Jurkat, Clone E6-1 (cell line): ENCODE measurements at regions not wholly inside any gene's neighbourhood (a gene's known extent, or its start where the extent isn't known, plus 50 kb on each side); places are given as distances from the start of the nearest gene placed in this dataset.
"Not testable (repeated sequence)": the region's sequence is repeated elsewhere in the genome, so short reads cannot be mapped to it uniquely, and the experiment has no call there.

Experiments
- DNase-seq: peaks from one replicate; pipeline ENCODE4 v3.0.0-alpha.2; 2011; ENCODE audit warnings: low read depth, low spot score
- H3K4me3 ChIP-seq: 2 replicates; pipeline ENCODE4 v1.5.1; 2011; ENCODE audit warnings: mild to moderate bottlenecking, low read length, control low read depth, moderate library complexity

DNA sequence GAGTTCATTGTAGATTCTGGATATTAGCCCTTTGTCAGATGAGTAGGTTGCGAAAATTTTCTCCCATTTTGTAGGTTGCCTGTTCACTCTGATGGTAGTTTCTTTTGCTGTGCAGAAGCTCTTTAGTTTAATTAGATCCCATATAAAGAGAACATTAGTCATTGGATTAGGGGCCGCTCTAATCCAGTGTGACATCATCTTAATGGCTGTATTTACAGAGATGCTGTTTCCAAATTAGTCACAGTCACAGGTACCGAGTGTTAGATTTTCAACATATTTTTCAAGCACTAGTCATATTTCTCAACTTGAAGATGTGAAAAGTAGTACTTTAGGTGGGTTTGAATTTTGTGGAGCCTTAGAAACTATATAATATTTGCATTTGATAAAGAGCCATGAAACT lies 319.4 kb upstream of the CNTN6 start:
- H3K4me3 ChIP-seq, DNase-seq: not testable (repeated sequence)

DNA sequence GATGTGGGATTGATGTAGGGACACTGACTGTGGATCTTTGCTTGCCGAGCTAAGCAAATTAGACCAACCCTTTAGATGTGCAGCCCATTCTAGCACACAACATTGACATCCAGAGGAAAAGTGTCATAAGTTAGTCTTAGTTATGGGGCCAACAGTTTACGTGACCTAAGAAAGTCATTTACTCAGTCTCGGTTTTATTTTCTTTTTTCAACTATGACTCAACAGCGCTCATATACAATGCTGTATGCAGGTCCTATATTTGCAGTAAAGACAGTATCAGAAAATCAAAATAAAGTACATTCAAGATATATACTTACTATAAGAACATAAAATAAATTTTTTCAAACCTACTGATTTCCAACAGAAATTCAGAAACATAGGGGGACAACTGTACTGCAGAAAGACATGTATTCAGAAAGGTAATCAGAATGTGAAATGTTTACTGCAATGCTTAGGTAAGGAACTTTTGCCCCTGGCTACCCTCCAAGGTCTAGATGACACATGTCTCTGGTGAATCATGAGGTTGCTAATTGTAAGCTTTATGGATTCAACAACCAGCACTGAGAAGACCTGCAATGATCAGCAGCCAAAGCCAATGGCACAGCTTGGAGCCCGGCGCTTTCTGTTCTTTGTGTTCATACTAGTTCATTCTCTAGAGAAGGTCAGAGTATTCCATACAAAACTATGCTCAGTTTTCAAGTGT lies 317.5 kb upstream of the CNTN6 start:
- no peak for DNase-seq
- no peak overlapping the region for H3K4me3 ChIP-seq

DNA sequence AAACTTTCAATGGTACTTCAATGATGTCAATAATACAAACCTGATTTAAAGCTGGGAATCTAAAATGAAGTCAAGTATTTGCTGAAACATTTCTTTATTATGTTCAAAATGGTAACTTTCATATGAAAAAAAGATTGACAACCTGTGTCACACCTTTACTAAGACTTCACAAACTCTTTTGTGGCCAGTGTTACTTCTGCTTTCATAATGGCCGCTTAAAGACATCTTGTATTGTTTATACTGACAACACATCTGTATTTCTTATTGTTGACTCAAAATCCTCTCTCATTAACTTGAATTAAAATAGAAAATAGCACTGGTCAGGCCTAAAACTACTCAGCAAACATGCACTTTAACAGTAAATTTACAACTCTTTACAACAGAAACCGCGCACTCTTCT lies 312.3 kb upstream of the CNTN6 start:
- no peak for DNase-seq
- H3K4me3 ChIP-seq = no peak overlapping the region

DNA sequence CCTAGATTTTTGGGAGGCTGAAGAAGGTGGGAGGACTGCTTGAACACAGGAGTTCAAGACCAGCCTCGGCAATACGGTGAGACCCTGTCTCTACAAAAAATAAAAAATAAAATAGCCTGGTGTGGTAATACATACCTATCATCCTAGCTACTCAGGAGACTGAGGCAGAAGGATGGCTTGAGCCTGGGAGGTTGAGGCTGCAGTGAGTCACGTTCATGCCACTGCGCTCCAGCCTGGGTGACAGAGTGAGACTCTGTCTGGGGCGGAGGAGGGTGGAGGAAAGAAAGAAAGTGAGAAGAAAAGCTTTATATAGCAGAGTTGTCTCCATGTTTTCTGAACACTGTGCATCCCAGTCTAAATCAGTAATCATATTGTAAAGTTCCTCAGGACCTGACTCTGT lies 301.4 kb upstream of the CNTN6 start:
- DNase-seq = no peak
- no peak overlapping the region for H3K4me3 ChIP-seq

DNA sequence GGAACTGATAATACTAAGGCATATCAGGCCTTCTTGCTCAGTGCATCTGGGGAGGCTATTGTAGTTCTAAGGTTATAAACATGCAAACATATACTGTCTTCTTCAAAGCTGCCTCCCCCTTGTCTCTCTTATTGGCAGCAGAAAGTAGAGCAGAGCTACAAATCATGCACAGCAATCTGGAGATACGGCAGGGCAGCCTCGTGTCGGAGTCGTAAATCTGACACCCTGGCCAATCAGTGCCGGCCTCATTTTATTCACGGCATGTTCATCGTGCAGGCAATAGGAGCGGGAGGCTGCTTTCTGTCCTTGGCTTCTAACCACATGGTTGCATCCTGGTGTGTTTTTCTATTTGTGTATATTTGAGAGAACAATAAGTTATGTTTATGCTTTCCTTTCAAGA lies 300.2 kb upstream of the CNTN6 start:
- no peak for DNase-seq
- H3K4me3 ChIP-seq = no peak overlapping the region

DNA sequence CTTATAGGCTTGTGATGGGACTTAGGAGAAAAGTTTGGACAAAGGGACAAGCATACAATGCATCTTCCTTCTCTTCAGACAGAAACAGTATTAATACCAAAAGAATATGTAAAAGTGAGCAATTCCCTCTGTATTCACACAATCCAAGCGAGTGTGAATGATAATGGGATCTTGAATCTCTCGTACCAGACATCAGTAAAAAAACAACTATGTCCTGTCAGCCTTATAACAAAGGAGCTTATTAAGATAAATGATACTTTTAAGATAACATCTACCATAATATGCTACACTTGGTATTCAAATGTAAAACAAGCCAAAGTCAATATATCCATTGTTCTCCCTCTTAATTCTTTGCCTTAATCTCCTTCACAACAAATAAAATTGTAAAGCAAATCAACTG lies 288.6 kb upstream of the CNTN6 start:
- no peak for DNase-seq
- H3K4me3 ChIP-seq = no peak overlapping the region

DNA sequence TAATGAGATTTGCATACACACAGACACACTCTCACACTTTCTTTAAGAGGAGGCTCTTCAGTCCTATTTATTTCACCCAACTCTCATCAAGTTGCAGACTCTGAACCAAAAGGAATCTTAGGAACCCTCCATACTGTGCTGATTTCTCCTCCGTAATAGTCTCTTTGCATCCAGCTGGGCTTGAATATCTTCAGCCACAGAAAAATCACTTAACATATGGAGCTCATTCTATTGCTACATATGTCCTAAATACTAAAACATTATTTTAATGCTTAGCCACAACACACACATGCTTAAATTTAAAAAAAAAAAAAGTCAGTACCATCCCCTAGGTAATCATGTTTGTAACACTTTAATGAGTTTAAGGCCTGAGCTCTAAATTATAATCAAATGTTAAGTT lies 287.5 kb upstream of the CNTN6 start:
- no peak overlapping the region for H3K4me3 ChIP-seq
- DNase-seq = no peak

DNA sequence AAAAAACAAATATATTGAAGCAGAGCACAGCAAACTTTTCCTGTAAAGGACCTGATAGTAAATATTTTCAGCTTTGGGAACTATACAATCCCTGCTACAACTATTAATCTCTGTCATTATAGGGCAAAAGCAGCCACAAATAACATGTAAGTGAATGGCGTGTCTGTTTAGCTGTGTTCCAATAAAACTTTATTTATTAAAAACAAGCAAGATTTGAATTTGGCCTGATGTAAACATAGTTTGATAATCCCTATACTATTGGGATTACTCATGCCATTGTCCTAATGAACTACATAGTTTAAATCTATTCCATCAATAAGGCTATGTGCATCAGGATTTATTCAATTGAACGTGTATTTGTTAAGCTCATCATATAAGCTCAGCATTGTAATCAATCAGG lies 286.8 kb upstream of the CNTN6 start:
- DNase-seq = no peak
- no peak overlapping the region for H3K4me3 ChIP-seq

DNA sequence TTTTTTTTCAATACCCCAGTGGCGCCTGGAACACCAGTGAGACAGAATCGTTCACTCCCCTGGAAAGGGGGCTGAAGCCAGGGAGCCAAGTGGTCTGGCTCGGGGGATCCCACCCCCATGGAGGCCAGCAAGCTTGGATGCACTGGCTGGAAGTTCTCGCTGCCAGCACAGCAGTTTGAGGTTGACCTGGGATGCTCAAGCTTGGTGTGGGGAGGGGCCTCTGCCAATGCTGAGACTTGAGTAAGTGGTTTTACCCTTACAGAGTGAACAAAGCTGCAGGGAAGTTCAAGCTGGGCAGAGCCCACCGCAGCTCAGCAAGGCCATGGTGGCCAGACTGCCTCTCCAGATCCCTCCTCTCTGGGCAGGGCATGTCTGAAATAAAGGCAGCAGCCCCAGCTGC lies 276.2 kb upstream of the CNTN6 start:
- H3K4me3 ChIP-seq = no peak overlapping the region
- no peak for DNase-seq

DNA sequence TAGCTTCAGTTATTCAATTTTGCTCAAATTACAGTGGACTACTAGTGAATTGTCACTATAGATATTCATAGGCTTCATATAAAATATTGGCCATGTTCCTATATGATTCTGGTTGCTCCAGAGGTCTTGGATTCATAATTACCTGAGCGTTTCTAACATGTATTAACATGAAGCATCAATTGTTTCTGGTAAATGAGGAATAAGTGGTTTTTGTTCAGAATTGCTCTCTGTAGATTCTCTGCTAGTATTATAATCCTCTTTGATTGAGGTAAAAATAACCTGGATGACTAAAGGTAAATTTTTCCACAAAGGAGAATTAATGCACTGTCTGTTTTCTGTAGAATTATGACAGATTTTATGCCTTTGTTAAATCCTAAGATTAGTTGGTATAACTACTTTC lies 258.1 kb upstream of the CNTN6 start:
- no peak overlapping the region for H3K4me3 ChIP-seq
- DNase-seq = no peak

DNA sequence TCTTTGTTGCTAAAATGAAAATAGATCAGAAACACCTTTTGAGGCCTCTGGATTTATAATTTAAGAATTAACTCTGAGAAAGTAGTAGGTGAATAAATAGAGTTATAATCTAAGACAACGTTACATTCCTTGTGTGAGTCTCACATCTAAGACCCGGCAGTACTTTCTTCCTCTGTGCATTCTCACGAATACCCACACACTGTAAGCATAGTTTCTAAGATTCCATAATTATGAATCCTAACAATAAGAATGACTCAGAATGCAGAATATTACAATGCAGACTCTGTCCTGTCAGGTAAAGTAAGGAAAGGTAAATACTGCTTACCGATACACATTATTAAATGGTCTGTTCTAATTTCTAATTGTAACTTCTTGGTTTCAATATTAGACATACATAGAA lies 257.7 kb upstream of the CNTN6 start:
- DNase-seq = no peak
- no peak overlapping the region for H3K4me3 ChIP-seq

DNA sequence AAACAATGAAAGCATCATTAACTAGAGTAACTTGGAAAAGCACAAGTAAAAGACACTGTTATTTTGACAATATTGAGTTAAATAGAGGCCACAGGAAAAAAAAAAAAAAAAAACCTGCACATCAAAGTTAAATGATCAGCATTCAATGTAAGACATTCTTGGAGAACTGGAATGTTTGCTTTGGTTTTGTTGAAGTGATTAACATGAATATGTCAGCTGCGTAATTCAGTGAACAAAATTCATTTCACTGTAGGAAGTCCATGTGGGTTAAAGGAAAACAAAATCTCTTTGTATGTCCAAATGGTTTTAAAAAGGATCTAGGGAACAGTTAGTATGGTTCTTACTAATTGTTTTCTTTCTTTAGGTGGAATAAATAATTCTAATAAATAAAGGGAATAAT lies 252.8 kb upstream of the CNTN6 start:
- no peak overlapping the region for H3K4me3 ChIP-seq
- DNase-seq = no peak

DNA sequence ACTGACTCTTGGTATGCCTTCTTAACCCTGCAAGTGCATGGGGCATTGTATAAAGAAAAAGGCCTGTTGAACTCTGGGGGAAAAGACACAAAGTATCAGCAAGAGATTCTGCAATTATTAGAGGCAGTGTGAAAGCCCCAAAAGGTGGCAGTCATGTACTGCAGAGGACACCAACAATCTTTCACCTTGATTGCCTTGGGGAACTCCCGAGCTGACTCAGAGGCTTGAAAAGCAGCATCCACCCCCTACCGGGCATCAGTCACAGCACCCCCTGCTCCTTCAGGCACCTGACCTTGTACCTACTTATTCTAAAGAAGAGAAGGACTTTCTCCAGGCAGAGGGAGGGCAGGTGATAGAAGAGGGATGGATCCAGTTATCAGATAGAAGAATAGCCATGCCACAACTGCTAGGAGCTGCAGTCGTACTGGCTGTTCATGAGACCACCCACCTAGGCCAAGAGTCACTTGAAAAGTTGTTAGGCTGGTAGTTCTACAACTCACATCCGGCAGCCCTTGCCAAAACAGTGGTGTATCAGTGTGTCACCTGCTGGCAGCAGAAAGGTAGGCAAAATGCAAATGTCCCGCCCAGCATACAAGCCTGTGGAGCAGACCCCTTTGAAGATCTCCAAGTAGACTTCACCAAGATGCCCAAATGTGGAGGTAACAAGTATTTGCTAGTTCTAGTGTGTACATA lies 241.6 kb upstream of the CNTN6 start:
- DNase-seq = peak; percentile 46
- no peak overlapping the region for H3K4me3 ChIP-seq

DNA sequence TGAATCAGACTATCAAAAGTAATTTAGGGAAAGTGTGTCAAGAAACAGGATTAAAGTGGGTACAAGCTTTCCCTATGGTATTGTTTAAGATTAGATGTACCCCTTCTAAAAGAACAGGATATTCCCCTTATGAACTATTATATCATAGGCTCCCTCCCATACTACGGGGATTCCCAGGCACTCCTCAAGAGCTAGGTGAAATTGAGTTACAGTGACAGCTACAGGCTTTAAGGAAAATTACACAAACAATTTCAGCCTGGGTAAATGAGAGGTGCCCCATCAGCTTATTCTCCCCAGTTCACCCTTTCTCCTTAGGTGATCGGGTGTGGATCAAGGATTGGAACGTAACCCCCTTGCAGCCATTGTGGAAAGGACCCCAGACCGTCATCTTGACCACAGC lies 240.8 kb upstream of the CNTN6 start:
- no peak overlapping the region for H3K4me3 ChIP-seq
- peak; percentile 11 for DNase-seq

DNA sequence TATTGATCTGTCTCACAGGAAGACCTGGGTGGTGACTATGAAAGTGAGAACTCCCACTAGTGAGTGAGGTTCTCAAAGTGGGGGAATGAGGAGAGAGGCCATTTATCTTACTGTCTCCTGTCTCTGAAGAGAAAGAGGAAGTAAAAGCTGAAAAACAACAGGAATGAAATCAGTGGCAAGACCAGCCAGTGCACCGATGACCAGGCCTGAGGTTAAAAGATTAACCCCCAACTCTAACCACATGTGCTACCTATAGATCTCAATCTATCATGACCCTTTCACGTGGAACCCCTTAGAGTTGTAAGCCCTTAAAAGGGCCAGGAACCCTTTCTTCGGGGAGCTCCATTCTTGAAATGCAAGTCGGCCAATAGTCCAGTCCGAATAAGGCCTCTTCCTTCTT lies 239.3 kb upstream of the CNTN6 start:
- no peak overlapping the region for H3K4me3 ChIP-seq

DNA sequence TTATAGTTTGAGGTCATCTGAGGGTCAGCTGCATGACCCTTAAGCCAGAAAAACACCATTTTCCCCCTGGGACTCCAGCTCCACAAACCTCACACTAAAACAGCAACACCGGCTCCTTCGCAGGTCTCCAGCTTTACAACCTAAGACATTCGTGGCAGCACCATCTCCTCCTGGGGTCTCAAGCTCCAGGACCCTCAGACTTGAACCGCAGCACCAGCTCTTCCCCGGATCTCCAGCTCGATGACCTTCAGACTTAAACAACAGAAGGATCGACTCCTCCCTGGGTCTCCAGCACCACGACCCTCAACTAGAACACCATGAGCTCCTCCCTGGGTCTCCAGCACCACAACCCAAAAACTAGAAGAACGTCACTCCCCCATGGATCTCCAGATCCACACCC lies 233.7 kb upstream of the CNTN6 start:
- no peak for DNase-seq
- H3K4me3 ChIP-seq = no peak overlapping the region

More for the DNA sequence above, 239.3 kb upstream of the CNTN6 start:
- DNase-seq = no peak

DNA sequence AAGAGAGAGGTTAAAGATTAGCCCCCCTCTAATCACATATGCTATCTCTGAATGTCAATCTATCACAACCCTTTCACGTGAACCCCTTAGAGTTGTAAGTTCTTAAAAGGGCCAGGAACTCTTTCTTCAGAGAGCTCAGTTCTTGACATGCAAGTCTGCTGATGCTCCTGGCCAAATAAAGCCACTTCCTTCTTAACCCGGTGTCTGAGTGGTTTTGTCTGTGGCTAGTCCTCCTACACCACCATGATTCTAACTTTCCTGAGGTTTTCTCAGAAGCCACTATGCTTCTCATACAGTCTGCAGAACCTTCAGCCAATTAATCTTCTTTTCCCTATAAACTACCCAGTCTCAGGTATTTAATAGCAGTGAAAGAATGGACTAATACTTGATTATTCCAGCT lies 231.1 kb upstream of the CNTN6 start:
- H3K4me3 ChIP-seq = no peak overlapping the region
- DNase-seq = peak; percentile 77

DNA sequence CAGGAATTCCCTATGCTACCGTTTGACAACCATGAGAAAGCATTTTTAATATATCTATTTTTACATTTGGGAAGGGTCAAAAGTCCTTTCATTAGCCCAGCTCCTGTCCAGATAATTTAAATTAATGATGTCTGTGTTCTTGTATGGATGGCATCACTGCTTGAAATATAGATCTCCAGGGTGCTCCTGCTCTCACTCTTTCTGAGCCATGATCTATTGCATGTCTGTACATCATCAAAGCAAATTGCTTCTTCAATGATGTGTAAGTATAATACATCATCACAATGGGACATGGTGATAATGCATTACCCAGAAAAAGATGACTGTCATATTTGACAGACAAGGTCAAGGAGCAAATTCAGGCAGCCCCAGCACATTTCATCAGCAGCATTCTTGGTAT lies 223.6 kb upstream of the CNTN6 start:
- no peak for DNase-seq
- no peak overlapping the region for H3K4me3 ChIP-seq

DNA sequence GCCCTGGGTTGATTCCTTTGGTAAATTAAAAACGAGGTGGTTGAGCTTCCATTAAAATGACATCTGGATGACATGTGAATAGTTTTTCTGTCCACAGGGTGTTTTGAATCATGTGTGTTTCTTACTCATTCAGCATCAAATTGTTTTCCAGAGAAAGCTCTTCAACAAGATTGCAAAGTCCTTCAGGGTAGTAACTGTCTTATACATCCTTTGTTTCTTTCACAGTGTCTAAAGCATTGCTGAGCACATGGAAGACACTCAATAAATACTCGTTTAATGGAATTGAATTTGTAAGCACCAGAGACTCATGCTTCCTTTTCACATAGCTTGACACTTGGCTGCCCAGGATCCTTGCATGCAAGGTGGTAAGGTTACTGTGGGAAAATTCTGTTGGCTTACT lies 223.1 kb upstream of the CNTN6 start:
- no peak for DNase-seq
- no peak overlapping the region for H3K4me3 ChIP-seq

DNA sequence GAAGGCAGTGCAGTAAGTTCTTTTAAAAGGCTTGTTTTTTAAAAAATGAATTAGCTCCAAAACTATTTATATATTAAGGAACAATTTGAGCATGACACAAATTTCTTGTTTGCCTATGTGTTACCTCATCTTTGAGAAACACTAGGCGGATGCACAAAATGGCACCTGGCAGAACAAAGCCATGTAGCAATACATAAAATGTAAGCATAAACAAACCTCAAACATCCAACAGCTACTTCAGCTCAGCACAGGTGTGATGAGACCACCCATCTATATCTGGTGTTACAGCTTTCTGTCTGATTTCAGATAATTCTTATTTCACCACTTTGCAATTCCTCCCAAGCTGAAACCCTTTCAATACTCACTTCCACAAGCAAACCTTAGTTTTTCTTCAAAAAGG lies 221.2 kb upstream of the CNTN6 start:
- no peak overlapping the region for H3K4me3 ChIP-seq
- peak; percentile 65 for DNase-seq

DNA sequence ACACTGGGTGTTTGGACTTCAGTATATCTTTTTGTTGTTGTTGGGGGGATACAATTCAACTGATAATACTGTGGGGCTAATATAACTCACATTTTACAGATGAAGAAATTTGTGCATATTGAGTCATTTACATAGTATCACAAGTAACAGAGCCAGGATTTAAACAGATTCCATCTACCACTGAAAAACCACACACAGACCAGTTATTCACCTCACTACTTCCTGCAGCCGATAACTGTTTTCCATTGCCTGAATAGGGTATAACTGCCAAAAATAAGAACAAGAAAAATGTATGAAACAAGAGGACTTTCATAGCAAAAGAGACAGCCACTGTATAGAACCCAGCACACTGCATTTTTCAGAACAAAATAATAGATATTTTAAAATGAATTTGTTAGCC lies 215.8 kb upstream of the CNTN6 start:
- H3K4me3 ChIP-seq = no peak overlapping the region
- DNase-seq = peak; percentile 84
